ENCODE measurements at regions not wholly inside any gene's neighbourhood (a gene's known extent, or its start where the extent isn't known, plus 50 kb on each side); places are given as distances from the start of the nearest gene placed in this dataset.

GRCh38 chr4:128737098-128737513 lies 72.4 kb upstream of the JADE1 start:
- TF ChIP-seq CTCF (conservative IDR thresholded peaks at IDR 0.05) = no peak
- TF ChIP-seq EZH2 (IDR thresholded peaks at IDR 0.05; ENCODE audit: low read depth) = no peak
